Loucy (cell line): ENCODE measurements at regions not wholly inside any gene's neighbourhood (a gene's known extent, or its start where the extent isn't known, plus 50 kb on each side); places are given as distances from the start of the nearest gene placed in this dataset.

Experiments
- H2AFZ ChIP-seq: fragments of 200-600 bp; sonication (generic); 2 replicates; pipeline ENCODE4 v1.6.0; 2016; ENCODE audit warnings: antibody characterized with exemption, mild to moderate bottlenecking, low read length, moderate library complexity
- H3F3A ChIP-seq: fragments of 200-600 bp; 2 replicates; pipeline ENCODE4 v1.6.0; 2016; ENCODE audit warnings: antibody characterized with exemption, low read depth, mild to moderate bottlenecking
- H3K27me3 ChIP-seq: fragments of 200-600 bp; sonication (generic); 2 replicates; pipeline ENCODE4 v1.6.1; 2014; ENCODE audit warnings: low read length, mild to moderate bottlenecking; ENCODE audit not compliant: insufficient read depth, poor library complexity, severe bottlenecking
- H3K36me3 ChIP-seq: fragments of 200-600 bp; sonication (generic); 2 replicates; pipeline ENCODE4 v1.6.1; 2016; ENCODE audit warnings: low read length; ENCODE audit not compliant: insufficient read depth
- H3K4me1 ChIP-seq: fragments of 200-600 bp; sonication (generic); 2 replicates; pipeline ENCODE4 v1.5.1; 2014; ENCODE audit warnings: low read length, mild to moderate bottlenecking; ENCODE audit not compliant: insufficient read depth, poor library complexity, severe bottlenecking
- H3K4me2 ChIP-seq: fragments of 200-600 bp; sonication (generic); 2 replicates; pipeline ENCODE4 v1.6.0; 2014; ENCODE audit warnings: antibody characterized with exemption, low read length, low read depth, mild to moderate bottlenecking; ENCODE audit not compliant: poor library complexity, severe bottlenecking
- H3K4me3 ChIP-seq: fragments of 200-600 bp; sonication (generic); 2 replicates; pipeline ENCODE4 v1.5.1; 2014; ENCODE audit warnings: low read length, mild to moderate bottlenecking, mixed read lengths; ENCODE audit not compliant: poor library complexity, severe bottlenecking
- H3K79me2 ChIP-seq: fragments of 200-600 bp; sonication (generic); 2 replicates; pipeline ENCODE4 v1.6.1; 2014; ENCODE audit warnings: low read length; ENCODE audit not compliant: insufficient read depth
- H3K9ac ChIP-seq: fragments of 200-600 bp; sonication (generic); 2 replicates; pipeline ENCODE4 v1.6.0; 2014; ENCODE audit warnings: mild to moderate bottlenecking, low read depth, low read length, moderate library complexity; ENCODE audit not compliant: poor library complexity, severe bottlenecking
- H3K9me2 ChIP-seq: fragments of 200-600 bp; sonication (generic); replicated peaks from 2 replicates; pipeline ENCODE4 v1.6.1; 2016; ENCODE audit warnings: low read depth, low read length, mixed read lengths
- H3K9me3 ChIP-seq: fragments of 200-600 bp; sonication (generic); 2 replicates; pipeline ENCODE4 v1.6.1; 2014; ENCODE audit warnings: mild to moderate bottlenecking, antibody characterized with exemption, low read length, low read depth; ENCODE audit not compliant: insufficient read depth
- H4K20me1 ChIP-seq: fragments of 200-600 bp; sonication (generic); 2 replicates; pipeline ENCODE4 v1.6.0; 2014; ENCODE audit warnings: antibody characterized with exemption, low read length, mild to moderate bottlenecking; ENCODE audit not compliant: insufficient read depth, poor library complexity, severe bottlenecking
- EZH2phosphoT487 ChIP-seq: fragments of 200-600 bp; IDR thresholded peaks from 2 replicates; pipeline ENCODE4 v1.6.1; 2018; ENCODE audit warnings: antibody characterized with exemption, mild to moderate bottlenecking, moderate library complexity, borderline replicate concordance
- TF ChIP-seq, protein P1 (sequence below): fragments of 200-600 bp; sonication (generic); conservative IDR thresholded peaks from 2 replicates; pipeline ENCODE4 v1.5.1; 2014; ENCODE audit warnings: mild to moderate bottlenecking, antibody characterized with exemption, low read length

- H2AFZ ChIP-seq, result no peak overlapping the region
Observed at GRCh38 chr21:16424331-16424751, 694.6 kb downstream of the USP25 start.

GRCh38 chr21:16425376-16425775 lies 695.6 kb downstream of the USP25 start:
- H2AFZ ChIP-seq, result no peak overlapping the region
- 0 out of 2 replicates have a peak, but pooled peaks cover 3% of the 10 kb centered on the region for H3K9me3 ChIP-seq
- H3F3A ChIP-seq, result no peaks in the 10 kb centered on the region
- no peaks in the 10 kb centered on the region for H3K36me3 ChIP-seq
- H4K20me1 ChIP-seq, result no peaks in the 10 kb centered on the region
- H3K27me3 ChIP-seq, result no peaks in the 10 kb centered on the region
- H3K9me2 ChIP-seq, result no peaks in the 10 kb centered on the region
- H3K9ac ChIP-seq, result no peak overlapping the region
- H3K4me3 ChIP-seq, result no peak overlapping the region
- no peak overlapping the region for H3K4me2 ChIP-seq
- TF ChIP-seq, protein P1, sequence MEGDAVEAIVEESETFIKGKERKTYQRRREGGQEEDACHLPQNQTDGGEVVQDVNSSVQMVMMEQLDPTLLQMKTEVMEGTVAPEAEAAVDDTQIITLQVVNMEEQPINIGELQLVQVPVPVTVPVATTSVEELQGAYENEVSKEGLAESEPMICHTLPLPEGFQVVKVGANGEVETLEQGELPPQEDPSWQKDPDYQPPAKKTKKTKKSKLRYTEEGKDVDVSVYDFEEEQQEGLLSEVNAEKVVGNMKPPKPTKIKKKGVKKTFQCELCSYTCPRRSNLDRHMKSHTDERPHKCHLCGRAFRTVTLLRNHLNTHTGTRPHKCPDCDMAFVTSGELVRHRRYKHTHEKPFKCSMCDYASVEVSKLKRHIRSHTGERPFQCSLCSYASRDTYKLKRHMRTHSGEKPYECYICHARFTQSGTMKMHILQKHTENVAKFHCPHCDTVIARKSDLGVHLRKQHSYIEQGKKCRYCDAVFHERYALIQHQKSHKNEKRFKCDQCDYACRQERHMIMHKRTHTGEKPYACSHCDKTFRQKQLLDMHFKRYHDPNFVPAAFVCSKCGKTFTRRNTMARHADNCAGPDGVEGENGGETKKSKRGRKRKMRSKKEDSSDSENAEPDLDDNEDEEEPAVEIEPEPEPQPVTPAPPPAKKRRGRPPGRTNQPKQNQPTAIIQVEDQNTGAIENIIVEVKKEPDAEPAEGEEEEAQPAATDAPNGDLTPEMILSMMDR, result no peak
- H3K79me2 ChIP-seq, result no peaks in the 10 kb centered on the region
- H3K4me1 ChIP-seq, result no peaks in the 10 kb centered on the region

More at GRCh38 chr21:16424331-16424751, 694.6 kb downstream of the USP25 start:
- Histone ChIP-seq H4K20me1 (no peaks in the 10 kb centered on the region), H3K27me3 (no peaks in the 10 kb centered on the region), H3K9ac (no peak overlapping the region), H3K4me3 (no peak overlapping the region), H3K4me2 (no peak overlapping the region), H3K36me3 (no peaks in the 10 kb centered on the region), H3K4me1 (no peaks in the 10 kb centered on the region), H3F3A (no peaks in the 10 kb centered on the region), H3K79me2 (no peaks in the 10 kb centered on the region), H3K9me3 (0 out of 2 replicates have a peak, but pooled peaks cover 3% of the 10 kb centered on the region), H3K9me2 (no peaks in the 10 kb centered on the region)
- TF ChIP-seq EZH2phosphoT487, result no peak
- TF ChIP-seq, protein P1, result no peak

- H3K36me3 ChIP-seq, result no peaks in the 10 kb centered on the region
- TF ChIP-seq, protein P1, result no peak
- TF ChIP-seq EZH2phosphoT487, result no peak
- no peaks in the 10 kb centered on the region for H3K4me1 ChIP-seq
- no peak overlapping the region for H3K9ac ChIP-seq
- no peaks in the 10 kb centered on the region for H3F3A ChIP-seq
- no peaks in the 10 kb centered on the region for H3K27me3 ChIP-seq
- no peak overlapping the region for H2AFZ ChIP-seq
- no peaks in the 10 kb centered on the region for H3K9me2 ChIP-seq
- H3K9me3 ChIP-seq, result 0 out of 2 replicates have a peak, but pooled peaks cover 3% of the 10 kb centered on the region
- no peak overlapping the region for H3K4me3 ChIP-seq
- H3K79me2 ChIP-seq, result no peaks in the 10 kb centered on the region
- H3K4me2 ChIP-seq, result no peak overlapping the region
- no peaks in the 10 kb centered on the region for H4K20me1 ChIP-seq
Observed at GRCh38 chr21:16426936-16427335, 697.2 kb downstream of the USP25 start.
